NCI-H1092 treated with DMSO at 0.1 percent for 48 hours (cell line): ENCODE measurements at regions not wholly inside any gene's neighbourhood (a gene's known extent, or its start where the extent isn't known, plus 50 kb on each side); places are given as distances from the start of the nearest gene placed in this dataset.

ENCODE experiments used
- DNase-seq: peaks from one replicate; lab custom pipeline; 2025; lab: John Stamatoyannopoulos, UW

DNA sequence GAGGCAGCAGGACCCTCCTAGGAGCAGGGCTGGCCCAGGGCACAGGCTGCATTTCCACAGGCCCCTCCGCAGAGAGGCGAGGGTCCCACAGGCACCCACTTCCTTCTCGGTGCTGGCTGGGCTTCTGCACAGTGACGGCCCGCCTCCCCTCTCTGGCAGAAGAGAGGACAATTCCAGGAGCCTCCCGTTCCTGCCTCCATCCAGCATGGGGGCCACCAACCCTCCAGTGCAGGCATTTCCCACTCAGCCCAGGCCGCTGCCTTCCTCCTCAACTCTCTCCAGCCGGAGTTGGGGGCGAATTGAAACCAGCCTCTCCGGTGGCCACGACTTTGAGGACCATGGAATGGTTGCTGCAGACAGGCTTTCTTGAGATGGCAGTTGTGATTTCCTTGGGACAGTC lies 125.0 kb upstream of the PPP2R2D start:
- no peak for DNase-seq

DNA sequence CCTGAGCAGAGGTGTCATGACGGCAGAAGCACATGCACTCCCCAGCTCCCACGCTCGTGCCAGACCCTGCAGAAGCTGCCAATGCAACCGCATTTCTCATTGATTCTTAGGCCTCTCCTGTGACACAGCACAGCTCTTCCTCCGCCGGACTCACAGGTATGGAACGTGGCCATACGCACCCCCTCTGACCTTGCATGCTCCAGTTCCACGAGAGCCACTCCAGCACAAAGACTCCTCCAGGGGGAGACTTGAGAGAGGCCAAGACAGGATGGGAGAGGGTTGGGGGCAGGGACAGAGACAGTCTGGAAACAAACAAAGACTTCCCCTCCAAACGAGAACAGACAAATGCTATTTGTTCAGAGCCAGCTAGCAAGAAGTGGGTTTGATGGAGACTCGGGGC lies 124.3 kb upstream of the PPP2R2D start:
- no peak for DNase-seq

DNA sequence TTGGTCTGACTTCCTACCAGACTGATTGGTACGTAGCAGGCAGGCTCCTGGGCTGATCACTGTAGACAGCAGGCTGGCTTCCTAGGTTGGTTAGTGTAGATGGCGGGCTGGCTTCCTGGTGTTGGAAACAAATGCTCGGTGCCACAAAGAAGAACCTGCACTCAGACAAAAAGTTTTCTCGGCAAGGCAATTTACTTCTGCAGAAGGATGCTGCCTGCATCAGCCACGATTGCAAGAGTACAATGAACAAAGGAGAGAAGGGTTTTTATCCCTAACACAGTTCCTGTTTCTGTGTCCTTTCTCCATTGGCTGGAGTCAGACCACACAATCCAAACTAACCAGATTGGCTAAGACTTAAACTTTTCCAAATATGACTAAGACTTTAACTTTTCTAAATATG lies 123.6 kb upstream of the PPP2R2D start:
- no peak for DNase-seq

DNA sequence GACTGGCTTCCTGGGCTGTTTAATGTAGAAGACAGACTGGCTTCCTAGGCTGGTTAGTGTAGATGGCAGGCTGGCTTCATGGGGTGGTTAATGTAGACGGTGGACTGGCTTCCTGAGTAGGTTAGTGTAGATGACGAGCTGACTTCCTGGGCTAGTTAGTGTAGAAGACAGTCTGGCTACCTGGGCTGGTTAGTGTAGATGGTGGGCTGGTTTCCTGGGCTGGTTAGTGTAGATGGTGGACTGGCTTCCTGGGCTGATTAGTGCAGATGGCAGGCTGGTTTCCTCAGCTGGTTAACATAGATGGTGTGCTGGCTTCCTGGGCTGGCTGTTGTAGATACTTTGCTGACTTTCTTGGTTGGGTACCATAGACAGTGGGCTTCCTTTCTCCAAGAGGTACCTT lies 122.9 kb upstream of the PPP2R2D start:
- no peak for DNase-seq

DNA sequence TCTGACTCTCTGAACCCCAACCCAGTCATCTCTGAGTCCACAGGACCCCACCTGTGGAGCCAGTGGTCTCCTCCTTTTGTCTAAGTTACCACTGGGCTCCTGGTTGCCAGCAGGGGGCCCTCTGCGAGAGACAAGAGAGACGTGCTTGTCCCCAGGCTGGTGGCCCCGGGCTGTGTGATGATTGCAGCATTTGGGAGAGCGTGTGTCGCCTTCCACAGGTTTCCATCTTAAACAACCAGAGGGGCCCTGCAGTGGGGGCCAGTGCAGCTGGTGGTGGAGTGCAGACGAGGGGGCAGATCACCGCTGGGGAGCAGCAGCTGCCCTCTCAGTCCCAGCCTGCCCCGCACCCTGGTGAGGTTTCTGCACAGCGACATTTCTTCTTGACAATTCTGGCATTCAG lies 122.4 kb upstream of the PPP2R2D start:
- DNase-seq, result no peak

DNA sequence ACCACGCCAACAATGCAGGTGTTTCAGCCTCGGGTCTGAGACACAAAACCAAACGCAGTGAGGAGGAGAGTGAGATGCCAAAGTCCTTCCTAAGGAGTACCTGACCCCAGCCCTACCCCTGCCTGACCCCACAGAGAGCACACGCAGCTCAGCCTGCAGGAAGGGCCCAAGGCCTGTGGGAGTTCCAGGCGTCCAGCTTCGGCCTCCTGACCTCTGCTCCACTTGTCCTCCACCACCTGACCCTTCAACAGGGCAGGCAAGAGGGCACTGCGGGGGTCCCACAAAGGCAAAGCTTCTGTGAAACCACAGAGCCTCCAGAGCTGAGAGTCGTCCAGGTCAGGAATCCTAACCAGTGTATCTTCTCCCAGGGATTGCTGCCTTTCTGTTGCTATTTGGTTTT lies 122.0 kb upstream of the PPP2R2D start:
- DNase-seq, result no peak

DNA sequence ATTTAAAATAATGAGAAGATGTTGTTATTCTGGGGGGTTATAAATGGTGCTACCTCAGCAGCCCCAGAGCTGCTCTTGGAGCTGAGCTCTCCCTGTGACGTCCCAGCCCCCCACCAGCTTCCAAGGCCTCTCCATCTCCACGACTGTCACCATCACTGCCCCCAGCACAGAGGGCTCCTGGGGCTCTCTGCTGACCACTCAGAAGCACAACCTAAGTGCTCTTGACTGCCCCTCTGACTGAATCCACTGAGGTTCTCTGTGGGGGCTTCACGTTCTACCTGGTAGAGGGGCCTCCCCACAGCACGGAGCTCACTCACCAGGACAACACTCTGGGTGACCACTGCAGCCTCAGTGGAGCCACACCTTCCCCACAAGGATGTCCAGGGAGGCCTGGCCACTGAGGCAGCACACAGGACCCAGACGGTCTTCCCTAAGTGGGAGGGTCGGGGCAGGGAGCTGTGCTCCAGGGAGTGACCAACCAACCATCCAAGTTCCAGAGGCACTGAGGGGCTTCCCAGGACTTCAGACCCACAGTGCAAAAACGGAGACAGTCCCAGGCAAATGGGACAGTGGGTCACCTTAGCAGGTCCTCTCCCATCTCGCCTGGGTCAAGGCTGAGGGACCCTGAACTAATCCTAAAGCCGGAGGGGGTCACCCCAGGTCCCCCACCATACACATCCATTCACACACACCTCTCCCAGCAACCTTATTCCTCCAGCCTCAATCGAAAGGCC lies 121.0 kb upstream of the PPP2R2D start:
- DNase-seq, result no peak

DNA sequence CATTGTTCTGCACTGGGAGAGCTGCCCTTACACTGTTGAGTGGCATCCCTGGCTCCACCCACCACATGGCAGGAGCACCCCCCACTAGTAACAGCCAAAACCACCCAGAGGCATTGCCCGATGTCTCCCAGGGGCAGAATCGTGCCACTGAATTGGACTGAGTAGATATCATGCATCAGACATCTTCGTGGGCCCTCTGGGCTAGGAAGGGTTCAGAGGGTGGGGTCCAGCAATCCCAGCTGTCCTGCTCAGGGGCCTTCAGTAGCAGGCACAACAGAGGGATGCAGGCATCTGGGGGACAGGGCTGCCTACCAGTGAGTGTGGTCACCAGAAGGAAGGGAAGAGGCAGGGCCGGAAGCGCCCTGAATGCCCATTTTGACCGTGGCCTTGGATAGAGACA lies 119.7 kb upstream of the PPP2R2D start:
- no peak for DNase-seq

DNA sequence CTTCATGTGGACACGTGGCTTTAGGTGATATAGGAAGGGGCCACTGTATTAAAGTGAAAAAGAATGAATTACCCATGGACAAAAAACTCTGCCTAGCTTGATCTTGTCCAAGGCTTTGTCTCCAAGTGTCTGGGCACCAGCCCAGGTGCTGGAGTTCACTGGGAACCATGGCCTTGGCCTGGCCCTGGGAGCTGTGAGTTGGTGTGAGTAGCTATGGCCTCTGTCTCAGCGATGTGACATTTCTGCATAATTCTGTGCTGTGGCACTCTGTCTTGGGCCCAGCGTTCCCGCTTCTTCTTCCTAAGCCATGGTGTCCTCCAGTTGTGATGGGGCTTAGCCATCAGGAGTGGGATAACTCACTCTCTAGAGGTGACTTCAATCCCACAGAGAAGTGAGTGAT lies 119.0 kb upstream of the PPP2R2D start:
- no peak for DNase-seq

DNA sequence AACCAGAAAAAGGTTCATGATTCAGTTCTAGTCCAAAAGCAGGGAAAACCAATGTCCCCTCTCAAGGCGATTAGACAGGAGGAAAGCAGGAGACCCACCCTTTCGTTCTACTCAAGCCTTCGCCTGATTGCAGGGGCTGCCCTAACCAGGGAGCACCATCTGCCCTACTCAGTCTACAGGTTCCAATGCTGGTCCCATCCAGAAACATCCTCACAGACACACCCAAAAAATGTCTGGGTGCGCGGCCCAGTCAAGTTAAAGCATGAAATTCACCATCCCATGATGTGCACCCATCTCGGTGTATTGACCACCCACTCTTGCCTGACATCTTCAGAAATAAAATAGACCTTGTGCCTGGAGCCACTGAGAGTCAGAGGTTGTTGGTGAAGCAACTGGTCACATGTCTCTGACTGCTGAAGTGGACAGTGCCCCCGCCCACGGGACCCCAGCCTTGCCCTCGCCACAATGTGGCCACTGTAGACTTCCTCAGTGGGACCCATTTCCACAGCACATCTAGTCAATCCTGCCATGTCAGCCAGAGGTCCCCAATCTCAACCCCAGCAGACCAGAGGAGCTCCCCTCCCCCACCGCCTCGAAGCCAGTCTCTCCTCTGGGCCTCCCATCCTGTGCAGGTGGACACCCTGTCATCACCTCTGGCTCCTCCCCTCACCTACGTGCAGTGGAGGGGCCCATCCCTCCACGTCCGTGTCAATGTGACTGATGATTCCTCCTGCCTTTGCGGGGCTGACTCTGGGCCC lies 116.3 kb upstream of the PPP2R2D start:
- no peak for DNase-seq

DNA sequence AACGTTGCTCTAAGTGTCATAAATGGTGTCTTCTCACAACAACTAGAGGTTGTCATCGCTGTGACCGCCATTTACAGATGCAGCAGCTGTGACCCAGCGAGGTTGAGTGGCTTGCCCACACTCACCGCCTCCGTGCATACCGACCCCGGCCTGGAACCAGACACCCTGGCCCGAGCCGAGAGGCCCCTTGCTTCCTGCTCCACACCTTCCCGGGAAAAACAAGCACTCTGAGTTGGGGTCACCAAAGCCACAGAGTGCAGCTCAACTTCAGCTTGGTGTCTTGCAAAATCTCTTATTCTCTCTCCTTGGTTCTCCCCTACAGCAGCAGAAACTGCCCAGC lies 115.7 kb upstream of the PPP2R2D start:
- DNase-seq, result no peak

DNA sequence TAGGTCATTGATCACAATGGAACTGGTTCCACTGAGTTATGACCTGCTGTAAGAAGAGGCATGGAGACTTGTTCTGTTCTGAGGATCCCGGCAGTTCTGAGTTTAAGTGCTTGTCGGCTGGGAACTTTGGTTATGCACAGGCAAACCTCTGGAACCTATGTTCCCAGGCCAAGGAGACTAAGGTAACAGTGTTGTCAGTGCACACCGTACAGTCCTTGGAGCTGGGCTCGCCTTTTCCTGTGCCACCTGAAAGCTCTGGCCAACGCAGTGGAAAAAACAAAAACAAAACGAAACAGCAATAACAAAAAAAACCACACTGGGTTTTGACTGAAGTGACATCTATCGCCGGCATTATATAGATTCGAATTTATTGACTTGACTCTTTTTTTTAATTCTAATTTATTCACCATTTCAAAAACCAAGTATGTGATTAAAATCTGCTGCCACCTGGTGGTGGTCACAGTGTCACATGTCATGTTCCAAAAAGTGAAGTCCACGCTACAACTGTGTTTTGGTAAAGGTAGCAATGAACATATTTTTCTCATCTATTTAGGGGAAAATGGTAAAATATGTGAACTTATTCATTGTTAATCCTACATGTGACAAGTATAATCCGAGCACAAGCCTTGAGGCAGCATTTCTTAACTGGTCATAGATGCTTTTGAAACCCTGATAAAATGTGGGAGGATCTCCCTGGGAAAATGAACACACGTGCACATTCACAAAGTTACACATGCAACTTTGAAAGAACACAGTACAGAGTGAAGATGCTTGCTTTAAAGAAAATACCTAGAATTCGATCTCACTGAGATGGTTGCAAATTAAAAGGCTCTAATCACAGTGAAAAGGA lies 113.8 kb upstream of the PPP2R2D start:
- DNase-seq, result no peak

DNA sequence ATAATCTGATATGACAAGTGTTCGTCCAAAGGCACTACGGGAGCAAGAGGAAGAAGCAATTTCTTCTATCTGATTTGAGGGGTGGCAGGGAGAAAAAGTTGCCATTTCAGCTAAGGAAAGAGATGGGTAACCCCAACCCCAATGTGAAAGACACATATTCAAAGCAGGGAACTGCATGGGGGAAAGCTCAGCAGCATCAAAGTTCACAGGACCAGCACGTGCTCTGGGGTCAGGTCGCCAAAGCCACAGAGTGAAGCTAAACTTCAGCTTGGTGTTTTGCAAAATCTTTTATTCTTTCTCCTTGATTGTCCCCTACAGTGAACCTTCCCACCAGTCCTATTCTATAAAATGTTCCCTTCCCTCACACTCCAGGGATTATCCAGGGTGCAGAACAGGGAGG lies 112.8 kb upstream of the PPP2R2D start:
- DNase-seq, result no peak

DNA sequence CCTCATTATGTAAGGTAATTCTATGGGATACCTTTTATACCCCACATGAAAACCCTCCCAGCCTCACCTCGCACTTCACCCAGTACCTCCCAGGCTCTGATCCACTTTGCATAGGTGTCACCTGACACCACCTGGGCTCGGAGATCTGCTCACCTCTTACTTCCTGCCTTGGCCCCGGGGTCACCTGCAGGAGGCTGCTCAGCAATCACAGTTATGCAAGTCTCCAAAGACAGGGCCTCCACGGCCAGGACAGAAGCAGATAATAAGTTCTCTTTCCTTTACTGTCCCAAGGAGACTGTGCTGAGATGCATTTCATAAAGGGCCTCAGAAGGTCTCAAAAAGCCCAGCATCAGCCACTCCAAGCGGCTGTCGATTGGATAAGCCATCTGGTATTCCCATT lies 112.4 kb upstream of the PPP2R2D start:
- no peak for DNase-seq

DNA sequence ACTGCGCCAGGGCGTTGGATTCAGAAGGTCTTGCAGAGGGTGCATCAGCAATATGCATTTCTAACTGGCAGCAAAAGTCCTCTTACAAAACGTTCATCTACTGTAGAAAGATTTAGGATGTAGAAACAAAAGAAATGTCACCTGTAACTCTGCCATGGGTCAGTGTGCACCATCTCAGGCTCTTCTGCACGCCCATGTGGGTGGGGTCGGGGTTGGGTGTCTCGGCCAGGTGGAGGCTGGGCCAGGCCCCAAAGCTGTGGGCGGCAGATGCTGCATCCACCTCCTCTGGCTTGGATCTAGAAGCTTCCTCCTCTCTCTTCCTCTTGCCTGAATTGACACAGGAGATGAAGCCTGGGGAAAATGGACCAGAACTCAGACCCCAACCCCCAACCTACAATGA lies 111.3 kb upstream of the PPP2R2D start:
- DNase-seq, result no peak

DNA sequence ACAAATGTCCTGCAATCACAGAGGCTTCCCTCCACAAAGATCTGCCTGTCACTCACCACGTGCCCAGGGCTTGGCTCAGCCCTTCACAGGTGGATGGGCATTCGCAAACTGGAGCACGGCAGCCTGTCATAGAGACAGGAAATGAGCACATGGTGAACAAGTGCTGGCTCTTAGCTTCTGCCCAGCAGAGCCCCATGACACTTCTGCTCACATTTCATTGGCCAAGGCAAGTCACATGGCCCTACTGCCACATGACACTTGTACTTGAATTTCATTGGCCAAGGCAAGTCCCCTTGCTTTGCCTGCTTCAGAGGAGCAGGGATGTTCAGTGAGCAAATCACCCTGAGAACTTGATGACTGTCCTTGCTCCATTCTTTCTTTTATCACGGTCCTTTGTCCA lies 110.8 kb upstream of the PPP2R2D start:
- no peak for DNase-seq

DNA sequence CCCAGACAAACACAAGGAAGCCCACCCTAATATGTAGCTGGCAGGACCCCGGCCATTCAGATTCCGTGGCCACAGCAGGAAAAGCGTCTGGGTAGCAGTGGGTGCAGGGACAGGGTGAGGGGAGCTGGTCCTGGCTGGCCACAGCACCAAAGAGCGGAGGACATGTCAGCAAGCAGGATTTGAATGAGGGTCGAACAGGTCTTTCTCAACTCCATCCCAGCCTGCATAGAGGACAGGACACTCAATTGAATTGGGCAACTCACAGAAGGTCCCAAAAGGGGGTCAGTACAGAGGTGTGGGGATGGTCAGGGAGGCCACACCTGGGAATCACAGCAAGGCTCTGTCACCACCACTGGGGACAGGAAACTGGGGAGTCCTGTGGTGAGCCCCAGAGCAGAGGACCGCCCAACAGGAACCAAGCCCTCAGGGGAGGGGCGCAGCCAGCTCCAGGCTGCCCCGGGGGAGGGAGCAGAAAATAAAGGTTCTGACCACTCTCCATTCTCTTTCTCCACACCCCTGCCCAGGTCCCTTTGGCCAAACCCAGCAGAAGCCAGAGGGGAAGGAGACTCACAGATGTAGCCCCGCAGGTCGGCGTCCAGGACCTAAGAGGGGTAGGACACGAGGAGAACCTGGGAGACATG lies 108.7 kb upstream of the PPP2R2D start:
- DNase-seq, result no peak

DNA sequence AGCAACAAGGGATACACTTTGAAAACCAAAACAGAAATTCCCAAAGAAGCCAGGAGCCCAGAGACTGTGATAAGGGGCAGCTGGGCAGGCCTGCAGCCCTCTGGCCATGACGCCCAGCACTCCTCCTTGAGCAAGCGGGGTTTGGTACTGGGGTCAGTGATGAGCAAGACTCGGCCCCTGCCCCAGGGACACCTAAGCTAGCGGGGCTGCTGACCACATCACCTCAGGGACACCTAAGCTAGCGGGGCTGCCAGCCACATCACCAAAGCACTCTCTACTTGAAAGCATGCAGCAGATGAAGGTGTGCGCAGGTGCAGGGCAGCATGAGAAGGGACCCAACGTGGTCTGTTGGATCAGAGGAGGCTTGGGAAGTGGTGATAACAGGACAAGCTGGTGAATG lies 108.0 kb upstream of the PPP2R2D start:
- no peak for DNase-seq

DNA sequence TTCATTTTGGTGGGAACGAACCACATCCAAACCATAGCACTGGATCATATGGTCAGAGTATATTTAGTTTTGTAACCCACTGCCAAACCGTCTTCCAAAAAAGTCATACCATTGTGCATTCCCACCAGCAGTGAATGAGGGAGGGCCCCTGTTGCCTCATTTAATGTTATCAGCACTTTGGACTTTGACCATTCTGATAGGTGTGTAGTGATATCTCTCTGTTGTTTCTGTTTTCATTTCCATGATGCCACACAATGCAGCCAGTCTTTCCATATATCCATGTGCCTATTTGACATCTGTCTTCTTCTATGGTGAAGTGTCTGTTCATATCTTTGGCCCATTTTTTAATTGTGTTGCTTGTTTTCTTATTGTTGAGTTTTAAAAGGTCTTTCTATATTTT lies 105.0 kb upstream of the PPP2R2D start:
- DNase-seq, result no peak

DNA sequence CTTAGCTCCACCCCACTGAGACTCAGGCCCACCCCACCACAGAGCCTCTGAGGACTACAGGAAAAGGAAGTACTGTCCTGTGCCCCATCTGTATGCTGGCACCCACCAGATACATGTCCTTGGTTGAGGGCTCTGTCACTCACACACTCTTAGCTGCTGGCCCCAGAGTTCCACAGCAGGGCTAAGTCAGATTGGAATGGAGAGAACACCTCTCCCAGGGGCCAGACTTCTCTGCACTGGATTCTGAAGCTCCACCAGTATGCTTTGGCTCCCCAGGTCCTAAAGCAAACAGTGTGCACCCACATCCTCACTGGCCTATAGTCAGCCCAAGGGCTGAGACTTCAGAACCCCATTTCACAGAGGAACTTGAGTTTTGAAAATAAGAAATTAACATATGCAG lies 103.2 kb upstream of the PPP2R2D start:
- no peak for DNase-seq

DNA sequence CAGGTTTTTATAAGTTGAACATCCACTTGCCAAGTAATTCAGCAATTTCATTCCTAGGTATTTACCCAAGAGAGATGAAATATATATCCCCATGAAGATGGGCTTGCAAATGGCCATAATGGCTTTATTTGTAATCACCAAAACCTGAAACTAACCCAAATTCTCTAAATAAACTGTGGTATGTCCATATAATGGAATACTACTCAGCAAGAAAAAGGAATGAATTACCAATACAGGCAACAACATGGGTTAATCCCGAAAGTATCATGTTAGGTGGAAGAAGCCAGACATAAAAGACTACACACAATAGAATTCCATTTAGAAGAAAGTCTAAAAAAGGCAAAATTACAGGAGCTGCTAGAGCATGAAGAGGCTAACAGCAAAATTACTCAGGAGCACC lies 101.4 kb upstream of the PPP2R2D start:
- DNase-seq, result no peak

DNA sequence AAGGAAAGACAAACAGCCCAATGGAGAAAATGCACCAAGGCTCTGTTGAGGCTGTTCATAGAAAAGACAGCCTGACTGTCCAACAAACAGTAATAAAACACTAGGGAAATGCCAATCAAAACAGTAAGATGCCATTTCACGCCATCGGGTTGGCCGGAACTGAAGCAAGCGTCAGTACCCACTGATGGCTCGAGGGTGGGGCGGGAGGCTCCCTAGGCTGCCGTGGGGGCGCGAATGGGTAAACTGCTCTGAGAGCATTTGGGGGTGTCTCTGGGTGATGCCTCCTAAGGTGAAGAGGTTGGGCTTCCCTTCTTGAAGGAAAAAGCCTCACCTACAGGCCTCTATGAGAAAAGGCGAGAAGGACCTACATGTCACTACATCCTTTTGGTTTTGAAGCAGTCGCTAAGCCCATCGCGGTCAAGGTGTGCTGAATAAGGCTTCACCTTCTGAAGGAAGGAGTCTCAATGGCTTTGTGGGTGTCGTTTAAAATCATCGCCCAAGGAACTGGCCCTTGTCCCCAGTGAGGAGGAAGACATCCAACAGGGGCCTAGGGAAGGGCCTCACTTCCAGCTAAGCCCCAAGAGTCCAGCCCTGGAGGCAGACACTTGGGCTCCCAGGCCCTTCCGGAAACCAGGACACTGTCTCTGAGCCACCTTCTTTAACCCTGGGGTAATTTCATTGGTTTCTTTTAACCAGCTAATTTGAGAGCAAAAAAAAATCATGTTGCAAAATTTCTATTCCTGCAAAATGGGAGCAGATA lies 98.5 kb upstream of the PPP2R2D start:
- DNase-seq, result no peak
